ENCODE measurements at regions not wholly inside any gene's neighbourhood (a gene's known extent, or its start where the extent isn't known, plus 50 kb on each side); places are given as distances from the start of the nearest gene placed in this dataset.

DNA sequence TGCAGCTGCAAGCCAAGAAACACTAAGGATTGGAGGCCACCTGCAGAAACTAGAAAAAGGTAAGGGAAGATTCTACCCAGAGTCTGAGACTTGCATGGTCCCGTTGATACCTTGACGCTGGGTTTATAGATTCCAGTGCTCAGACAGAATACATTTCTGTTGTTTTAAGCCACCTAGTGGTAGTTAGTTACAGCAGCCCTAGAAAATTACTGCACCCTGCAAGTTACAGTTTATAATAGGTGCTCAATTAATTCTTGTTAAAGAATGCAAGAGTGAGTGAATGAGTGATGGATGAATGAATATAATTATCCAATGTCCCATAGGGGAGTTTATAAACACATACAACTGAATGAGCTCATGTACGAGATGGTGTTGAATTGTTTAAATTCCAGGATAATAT is 453.1 kb upstream of the SLC35B3 start:
- H3K27ac ChIP-seq, result no peak overlapping the region
- TF ChIP-seq, protein P1, sequence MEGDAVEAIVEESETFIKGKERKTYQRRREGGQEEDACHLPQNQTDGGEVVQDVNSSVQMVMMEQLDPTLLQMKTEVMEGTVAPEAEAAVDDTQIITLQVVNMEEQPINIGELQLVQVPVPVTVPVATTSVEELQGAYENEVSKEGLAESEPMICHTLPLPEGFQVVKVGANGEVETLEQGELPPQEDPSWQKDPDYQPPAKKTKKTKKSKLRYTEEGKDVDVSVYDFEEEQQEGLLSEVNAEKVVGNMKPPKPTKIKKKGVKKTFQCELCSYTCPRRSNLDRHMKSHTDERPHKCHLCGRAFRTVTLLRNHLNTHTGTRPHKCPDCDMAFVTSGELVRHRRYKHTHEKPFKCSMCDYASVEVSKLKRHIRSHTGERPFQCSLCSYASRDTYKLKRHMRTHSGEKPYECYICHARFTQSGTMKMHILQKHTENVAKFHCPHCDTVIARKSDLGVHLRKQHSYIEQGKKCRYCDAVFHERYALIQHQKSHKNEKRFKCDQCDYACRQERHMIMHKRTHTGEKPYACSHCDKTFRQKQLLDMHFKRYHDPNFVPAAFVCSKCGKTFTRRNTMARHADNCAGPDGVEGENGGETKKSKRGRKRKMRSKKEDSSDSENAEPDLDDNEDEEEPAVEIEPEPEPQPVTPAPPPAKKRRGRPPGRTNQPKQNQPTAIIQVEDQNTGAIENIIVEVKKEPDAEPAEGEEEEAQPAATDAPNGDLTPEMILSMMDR (conservative IDR thresholded peaks at IDR 0.05), result 0 out of 2 replicates have a peak, but pooled peaks have one; percentile 8

- TF ChIP-seq, protein P1 (conservative IDR thresholded peaks at IDR 0.05), result no peak
- no peak overlapping the region for H3K27ac ChIP-seq
Measured at GRCh38 chr6:8881663-8882062, 446.3 kb upstream of the SLC35B3 start.

DNA sequence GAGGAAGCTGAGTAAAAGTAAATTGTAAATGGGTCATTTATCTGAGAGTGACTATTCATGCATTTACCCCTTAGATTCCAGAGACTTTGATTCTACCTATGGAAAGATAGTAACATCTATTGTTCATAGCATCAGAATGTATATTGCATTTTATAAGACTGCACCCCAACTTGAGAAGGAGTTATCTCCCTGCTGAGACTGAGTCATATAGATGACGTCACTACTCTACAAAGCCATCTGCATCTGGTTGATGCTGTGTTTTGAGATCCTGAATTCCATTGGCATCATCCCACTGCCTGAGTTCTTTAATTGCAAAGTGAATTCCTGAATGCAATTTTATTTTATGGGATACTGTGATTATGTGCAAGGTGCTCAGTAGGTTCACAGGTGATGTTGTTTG is 444.0 kb upstream of the SLC35B3 start:
- TF ChIP-seq, protein P1 (conservative IDR thresholded peaks at IDR 0.05), result no peak
- no peak overlapping the region for H3K27ac ChIP-seq

DNA sequence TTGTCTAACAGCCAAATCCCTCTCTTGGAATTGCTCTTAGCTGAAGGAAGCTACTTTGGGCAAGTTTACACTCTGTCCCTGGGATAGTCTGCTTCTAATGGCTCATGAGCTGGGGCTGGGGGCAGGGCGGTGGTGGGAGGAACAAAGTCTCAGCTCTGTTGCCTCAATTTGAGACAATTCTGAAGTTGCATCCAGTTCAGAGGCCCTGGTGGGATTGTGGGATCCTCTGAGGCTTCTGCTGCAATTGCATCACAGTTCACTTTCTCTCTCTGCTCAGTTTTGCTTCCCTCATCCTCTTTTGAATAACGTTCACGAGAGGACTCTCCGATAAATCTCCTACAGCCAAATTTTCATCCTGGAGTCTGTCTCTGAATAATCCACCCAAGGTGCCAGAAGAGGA is 440.6 kb upstream of the SLC35B3 start:
- TF ChIP-seq, protein P1 (conservative IDR thresholded peaks at IDR 0.05), result no peak
- H3K27ac ChIP-seq, result no peak overlapping the region

- H3K27ac ChIP-seq, result no peak overlapping the region
- TF ChIP-seq, protein P1 (conservative IDR thresholded peaks at IDR 0.05), result no peak
Measured at GRCh38 chr6:8872589-8872988, 437.2 kb upstream of the SLC35B3 start.

DNA sequence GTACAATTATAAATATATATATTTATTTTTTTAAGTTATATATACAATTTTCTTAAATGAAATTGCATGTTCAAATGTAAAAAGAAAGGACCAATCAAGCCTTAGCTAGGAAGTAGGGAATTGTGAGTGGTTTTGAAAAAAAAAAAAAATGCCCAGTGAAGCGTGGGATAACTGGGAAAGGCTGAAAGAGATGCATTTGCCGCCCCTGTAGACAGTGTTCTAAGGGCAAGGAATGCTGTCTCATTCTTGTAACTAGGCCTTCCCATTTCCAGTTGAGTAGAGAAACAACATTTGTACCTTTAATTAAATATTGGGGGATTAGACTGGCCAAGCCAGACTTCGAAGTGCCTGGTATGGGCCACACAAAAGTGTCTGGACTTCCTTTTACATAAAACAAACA is 430.1 kb upstream of the SLC35B3 start:
- H3K27ac ChIP-seq, result no peak overlapping the region
- TF ChIP-seq, protein P1 (conservative IDR thresholded peaks at IDR 0.05), result no peak

DNA sequence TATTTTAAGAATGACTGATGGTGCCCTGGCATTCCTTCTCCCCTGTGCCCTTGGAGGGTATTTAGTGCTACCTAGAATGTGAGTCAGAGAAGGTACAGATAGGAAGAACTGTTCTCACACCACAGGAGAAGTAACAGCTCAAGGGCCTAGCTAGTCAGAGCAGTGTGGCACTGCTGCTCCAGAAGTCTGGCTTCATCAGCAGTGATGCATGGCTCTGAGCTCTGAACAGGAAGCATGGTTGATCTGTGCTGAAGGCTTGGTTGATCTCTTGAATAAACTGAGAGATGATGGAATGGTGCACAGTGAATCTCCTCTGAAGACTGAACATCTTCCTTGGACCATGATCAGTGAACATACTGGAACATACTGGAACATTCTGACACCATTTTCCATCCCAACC is 425.3 kb upstream of the SLC35B3 start:
- no peak overlapping the region for H3K27ac ChIP-seq
- TF ChIP-seq, protein P1 (conservative IDR thresholded peaks at IDR 0.05), result no peak

GRCh38 chr6:8859501-8859900 is 424.2 kb upstream of the SLC35B3 start:
- TF ChIP-seq, protein P1 (conservative IDR thresholded peaks at IDR 0.05), result no peak
- no peak overlapping the region for H3K27ac ChIP-seq

Measured in VCaP (cell line).